PC-3 (cell line): ENCODE measurements at regions not wholly inside any gene's neighbourhood (a gene's known extent, or its start where the extent isn't known, plus 50 kb on each side); places are given as distances from the start of the nearest gene placed in this dataset.

Source experiments
- ATAC-seq: fragments of 200-7000 bp; cut with Tn5 transposase; 2 replicates; pipeline ENCODE4 v1.9.1; 2020; ENCODE audit warnings: mild to moderate bottlenecking, moderate library complexity
- BruUV-seq: library from RNA; stranded (reverse); fragments of 400-500 nt; replicated peaks from 2 replicates; lab custom pipeline; 2021; lab: Mats Ljungman, UMichigan
- CTCF ChIA-PET: fragments of 300-600 bp; sonication (Branson Sonifier 250); formaldehyde crosslinking; loops from one replicate; lab custom pipeline; 2022; ENCODE audit warnings: antibody characterized with exemption; lab: Charles Lee
- POLR2A ChIA-PET: fragments of 300-600 bp; sonication (Branson Sonifier 250); formaldehyde crosslinking; loops from one replicate; lab custom pipeline; 2022; ENCODE audit warnings: antibody characterized with exemption; ENCODE audit not compliant: unreplicated experiment; lab: Charles Lee
- DNase-seq: peaks from one replicate; pipeline ENCODE4 v3.0.0-alpha.2; 2015
- H2AFZ ChIP-seq: fragments of 300-600 bp; sonication (generic); 2 replicates; pipeline ENCODE4 v1.6.0; 2016; ENCODE audit warnings: antibody characterized with exemption, low read length
- H3F3A ChIP-seq: fragments of 300-600 bp; sonication (generic); one replicate; pipeline ENCODE4 v1.6.0; 2017; ENCODE audit warnings: antibody characterized with exemption, low read length, control low read depth, mild to moderate bottlenecking; ENCODE audit not compliant: unreplicated experiment
- H3K27ac ChIP-seq: fragments of 300-600 bp; sonication (generic); 2 replicates; pipeline ENCODE4 v1.5.1; 2016; ENCODE audit warnings: mild to moderate bottlenecking, low read length
- H3K27me3 ChIP-seq: fragments of 300-600 bp; sonication (generic); 2 replicates; pipeline ENCODE4 v1.6.1; 2016; ENCODE audit warnings: low read length, mixed read lengths
- H3K36me3 ChIP-seq: fragments of 300-600 bp; sonication (generic); 2 replicates; pipeline ENCODE4 v1.6.1; 2016; ENCODE audit warnings: low read depth, mixed run types, low read length, mixed read lengths
- H3K4me1 ChIP-seq: fragments of 300-600 bp; sonication (generic); 2 replicates; pipeline ENCODE4 v1.5.1; 2016; ENCODE audit warnings: low read length; ENCODE audit not compliant: insufficient read depth
- H3K4me2 ChIP-seq: fragments of 300-600 bp; sonication (generic); 2 replicates; pipeline ENCODE4 v1.6.0; 2016; ENCODE audit warnings: low read length
- H3K4me3 ChIP-seq: fragments of 300-600 bp; sonication (generic); 2 replicates; pipeline ENCODE4 v1.5.1; 2016; ENCODE audit warnings: mild to moderate bottlenecking, low read length, mixed read lengths
- H3K79me2 ChIP-seq: fragments of 300-600 bp; sonication (generic); 2 replicates; pipeline ENCODE4 v1.6.1; 2017; ENCODE audit warnings: low read length, mixed read lengths
- H3K9ac ChIP-seq: fragments of 300-600 bp; sonication (generic); 2 replicates; pipeline ENCODE4 v1.6.0; 2016; ENCODE audit warnings: mild to moderate bottlenecking, low read length
- H3K9me2 ChIP-seq: fragments of 300-600 bp; sonication (generic); replicated peaks from 2 replicates; pipeline ENCODE4 v1.6.1; 2016; ENCODE audit warnings: mixed run types, low read length, mixed read lengths
- H3K9me3 ChIP-seq: fragments of 300-600 bp; sonication (generic); 2 replicates; pipeline ENCODE4 v1.6.1; 2016; ENCODE audit warnings: low read length, mixed read lengths
- H4K20me1 ChIP-seq: fragments of 300-600 bp; sonication (generic); 2 replicates; pipeline ENCODE4 v1.6.1; 2016; ENCODE audit warnings: low read length, mixed read lengths
- CTCF ChIP-seq: fragments of 300-600 bp; sonication (generic); conservative IDR thresholded peaks from 2 replicates; pipeline ENCODE4 v1.5.1; 2017; ENCODE audit warnings: antibody characterized with exemption, low read depth, mild to moderate bottlenecking, low read length
- EZH2 ChIP-seq: fragments of 300-600 bp; sonication (generic); IDR thresholded peaks from one replicate; pipeline ENCODE4 v1.6.1; 2017; ENCODE audit warnings: antibody characterized with exemption, mild to moderate bottlenecking, low read length; ENCODE audit not compliant: unreplicated experiment
- EZH2phosphoT487 ChIP-seq: fragments of 300-600 bp; sonication (generic); IDR thresholded peaks from 2 replicates; pipeline ENCODE4 v1.6.1; 2018; ENCODE audit warnings: mild to moderate bottlenecking, antibody characterized with exemption, low read length, borderline replicate concordance
- intact Hi-C: fragments of 100-400 bp; cut with micrococcal nuclease; formaldehyde crosslinking; loops from 2 replicates; pipeline ENCODE4 v1.9.0; 2023

- Histone ChIP-seq H3K4me2 (no peak overlapping the region), H3K4me1 (no peaks in the 10 kb centered on the region), H3K36me3 (no peaks in the 10 kb centered on the region), H3K27ac (no peak overlapping the region), H3K9me3 (0 out of 2 replicates have a peak, but pooled peaks cover under 1% of the 10 kb centered on the region), H3K9me2 (no peaks in the 10 kb centered on the region), H4K20me1 (no peaks in the 10 kb centered on the region), H3K27me3 (no peaks in the 10 kb centered on the region), H3F3A (no peaks in the 10 kb centered on the region), H3K9ac (no peak overlapping the region), H3K4me3 (no peak overlapping the region), H2AFZ (no peak overlapping the region), H3K79me2 (no peaks in the 10 kb centered on the region)
- CTCF ChIA-PET, result no interaction called here
- intact Hi-C loops, result no loop called here
- DNase-seq (no peak), ATAC-seq (no peak)
- POLR2A ChIA-PET, result no interaction called here
- TF ChIP-seq CTCF (no peak), EZH2 (no peak), EZH2phosphoT487 (no peak)
- BruUV-seq, result no TSS peak
Observed at GRCh38 chr5:18203296-18203695, 569.0 kb downstream of the TAF11L14 start.

GRCh38 chr5:18213666-18214065, 579.4 kb downstream of the TAF11L14 start:
- ATAC-seq (no peak), DNase-seq (no peak)
- no peaks in the 10 kb centered on the region for H3F3A ChIP-seq
- ChIA-PET CTCF (no interaction called here), POLR2A (no interaction called here)
- intact Hi-C loops, result no loop called here
- no peak overlapping the region for H2AFZ ChIP-seq
- TF ChIP-seq CTCF, result no peak
- no peak for TF ChIP-seq EZH2phosphoT487
- TF ChIP-seq EZH2, result no peak
- no peak overlapping the region for H3K4me3 ChIP-seq
- H3K4me1 ChIP-seq, result no peaks in the 10 kb centered on the region
- no peaks in the 10 kb centered on the region for H3K27me3 ChIP-seq
- no peaks in the 10 kb centered on the region for H4K20me1 ChIP-seq
- H3K4me2 ChIP-seq, result no peak overlapping the region
- 0 out of 2 replicates have a peak, but pooled peaks cover 4% of the 10 kb centered on the region for H3K9me2 ChIP-seq
- H3K9me3 ChIP-seq, result 0 out of 2 replicates have a peak, but pooled peaks cover 3% of the 10 kb centered on the region
- no peak overlapping the region for H3K9ac ChIP-seq
- BruUV-seq, result no TSS peak
- no peaks in the 10 kb centered on the region for H3K79me2 ChIP-seq
- no peak overlapping the region for H3K27ac ChIP-seq
- H3K36me3 ChIP-seq, result no peaks in the 10 kb centered on the region

- no peaks in the 10 kb centered on the region for H4K20me1 ChIP-seq
- H3F3A ChIP-seq, result no peaks in the 10 kb centered on the region
- H3K4me3 ChIP-seq, result no peak overlapping the region
- ATAC-seq, result no peak
- H3K9me2 ChIP-seq, result 0 out of 2 replicates have a peak, but pooled peaks cover 4% of the 10 kb centered on the region
- H3K9me3 ChIP-seq, result 0 out of 2 replicates have a peak, but pooled peaks cover 3% of the 10 kb centered on the region
- H3K27ac ChIP-seq, result no peak overlapping the region
- no TSS peak for BruUV-seq
- intact Hi-C loops, result no loop called here
- no peaks in the 10 kb centered on the region for H3K27me3 ChIP-seq
- H3K79me2 ChIP-seq, result no peaks in the 10 kb centered on the region
- TF ChIP-seq EZH2phosphoT487 (no peak), EZH2 (no peak), CTCF (no peak)
- ChIA-PET POLR2A (no interaction called here), CTCF (no interaction called here)
- H3K4me1 ChIP-seq, result 0 out of 2 replicates have a peak, but pooled peaks cover 7% of the 10 kb centered on the region
- no peaks in the 10 kb centered on the region for H3K36me3 ChIP-seq
- H3K9ac ChIP-seq, result no peak overlapping the region
- H3K4me2 ChIP-seq, result no peak overlapping the region
- peak; percentile 16 for DNase-seq
- H2AFZ ChIP-seq, result no peak overlapping the region
Observed at GRCh38 chr5:18216016-18216415, 581.8 kb downstream of the TAF11L14 start.
